Right atrium auricular region (tissue), 2 donors: ENCODE measurements at regions not wholly inside any gene's neighbourhood (a gene's known extent, or its start where the extent isn't known, plus 50 kb on each side); places are given as distances from the start of the nearest gene placed in this dataset.

Experiments used
- DNase-seq: peaks from one replicate; pipeline ENCODE4 v3.0.0-alpha.2; 2019; ENCODE audit warnings: low spot score
- H3K27ac ChIP-seq, 2 donors: fragments of 200-600 bp; sonication (generic); 1 replicate in 1 of 2; 2 replicates in 1 of 2; pipeline ENCODE4 v1.5.1; 2016 to 2019
- H3K27me3 ChIP-seq, 2 donors: fragments of 200-600 bp; sonication (generic); one replicate each; pipeline versions ENCODE4 v1.5.1 to v1.6.0; 2017 to 2019
- H3K36me3 ChIP-seq: fragments of 200-600 bp; sonication (generic); one replicate; pipeline ENCODE4 v1.5.1; 2016
- H3K4me1 ChIP-seq, 2 donors: fragments of 200-600 bp; sonication (generic); one replicate each; pipeline versions ENCODE4 v1.5.1 to v1.6.0; 2017 to 2019
- H3K4me3 ChIP-seq, 2 donors: fragments of 200-600 bp; sonication (generic); 1 replicate in 1 of 2; 2 replicates in 1 of 2; pipeline ENCODE4 v1.5.1; 2017 to 2019; ENCODE audit warnings: mild to moderate bottlenecking in 1 of 2, moderate library complexity in 1 of 2
- H3K9me3 ChIP-seq, 2 donors: fragments of 200-600 bp; sonication (generic); one replicate each; pipeline ENCODE4 v1.5.1; 2019
- CTCF ChIP-seq, 2 donors: fragments of 200-600 bp; sonication (generic); IDR thresholded peaks; one replicate each; pipeline ENCODE4 v1.5.1; 2019; ENCODE audit warnings: antibody characterized with exemption in 2 of 2

GRCh38 chr10:113409175-113409574, 143.7 kb upstream of the HABP2 start:
- Histone ChIP-seq H3K4me3 (no peak overlapping the region), H3K9me3 (no peaks in the 10 kb centered on the region), H3K27me3 (no peaks in the 10 kb centered on the region), H3K4me1 (no peaks in the 10 kb centered on the region), H3K36me3 (no peaks in the 10 kb centered on the region), H3K27ac (no peak overlapping the region)
- DNase-seq = no peak
- no peak for TF ChIP-seq CTCF (IDR thresholded peaks at IDR 0.05)

- no peak overlapping the region for H3K27ac ChIP-seq
- no peak overlapping the region for H3K4me3 ChIP-seq
- H3K27me3 ChIP-seq = no peaks in the 10 kb centered on the region
- DNase-seq = no peak
- H3K9me3 ChIP-seq = no peaks in the 10 kb centered on the region
- no peaks in the 10 kb centered on the region for H3K36me3 ChIP-seq
- no peak for TF ChIP-seq CTCF (IDR thresholded peaks at IDR 0.05)
- H3K4me1 ChIP-seq = no peaks in the 10 kb centered on the region
Observed at GRCh38 chr10:113410618-113411017, 142.2 kb upstream of the HABP2 start.

- DNase-seq = no peak
- Histone ChIP-seq H3K27ac (no peak overlapping the region), H3K27me3 (no peaks in the 10 kb centered on the region), H3K9me3 (no peaks in the 10 kb centered on the region), H3K36me3 (no peaks in the 10 kb centered on the region), H3K4me3 (no peak overlapping the region), H3K4me1 (no peaks in the 10 kb centered on the region)
- TF ChIP-seq CTCF (IDR thresholded peaks at IDR 0.05) = no peak
Observed at GRCh38 chr10:113411456-113411855, 141.4 kb upstream of the HABP2 start.

- no peak for DNase-seq
- H3K36me3 ChIP-seq = no peaks in the 10 kb centered on the region
- H3K4me3 ChIP-seq = no peak overlapping the region
- TF ChIP-seq CTCF (IDR thresholded peaks at IDR 0.05) = no peak
- H3K27ac ChIP-seq = no peak overlapping the region
- H3K4me1 ChIP-seq = no peaks in the 10 kb centered on the region
- H3K9me3 ChIP-seq = no peaks in the 10 kb centered on the region
- no peaks in the 10 kb centered on the region for H3K27me3 ChIP-seq
Observed at GRCh38 chr10:113412161-113412560, 140.7 kb upstream of the HABP2 start.

- Histone ChIP-seq H3K27me3 (no peaks in the 10 kb centered on the region), H3K4me1 (no peaks in the 10 kb centered on the region), H3K9me3 (peaks cover 0 to 5% of the 10 kb centered on the region in 2 donors)
Observed at GRCh38 chr10:113414543-113414942, 138.3 kb upstream of the HABP2 start.

More at GRCh38 chr10:113414543-113414942, 138.3 kb upstream of the HABP2 start:
- no peak for DNase-seq
- no peaks in the 10 kb centered on the region for H3K36me3 ChIP-seq
- TF ChIP-seq CTCF (IDR thresholded peaks at IDR 0.05) = no peak
- no peak overlapping the region for H3K27ac ChIP-seq
- H3K4me3 ChIP-seq = no peak overlapping the region
